ENCODE measurements at regions not wholly inside any gene's neighbourhood (a gene's known extent, or its start where the extent isn't known, plus 50 kb on each side); places are given as distances from the start of the nearest gene placed in this dataset.
"Not testable (repeated sequence)": the region's sequence is repeated elsewhere in the genome, so short reads cannot be mapped to it uniquely, and the experiment has no call there.

DNA sequence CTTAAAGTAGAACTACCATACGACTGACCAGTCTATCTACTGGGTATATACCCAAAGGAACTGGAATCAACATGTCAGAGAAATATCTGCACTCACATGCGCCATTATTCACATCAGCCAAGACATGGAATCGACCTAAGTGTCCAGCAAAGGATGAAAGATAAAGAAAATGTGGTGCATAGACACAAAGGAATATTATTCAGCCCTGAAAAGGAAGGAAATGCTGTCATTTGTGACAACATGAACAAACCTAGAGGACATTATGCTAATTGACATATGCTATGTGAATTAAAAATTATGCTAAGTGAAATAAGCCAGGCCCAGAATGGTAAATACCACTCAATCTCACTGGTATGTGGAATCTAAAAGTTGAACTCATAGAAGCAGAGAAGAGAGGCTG is 123.7 kb downstream of the KLF6 start:
- Mint-ChIP-seq H3K9me3 (peaks cover 6% of the 10 kb centered on the region), H3K27ac (no peak overlapping the region), H3K27me3 (no peaks in the 10 kb centered on the region), H3K36me3 (ENCODE audit: low read depth) (no peaks in the 10 kb centered on the region), H3K4me3 (no peak overlapping the region), H3K4me1 (peaks cover under 1% of the 10 kb centered on the region)
- DNase-seq = no peak
- intact Hi-C loops (cut with micrococcal nuclease) = no loop called here

- Mint-ChIP-seq H3K27ac (no peak overlapping the region), H3K36me3 (ENCODE audit: low read depth) (no peaks in the 10 kb centered on the region), H3K27me3 (no peaks in the 10 kb centered on the region), H3K9me3 (peaks cover 6% of the 10 kb centered on the region), H3K4me1 (peaks cover 3% of the 10 kb centered on the region), H3K4me3 (no peak overlapping the region)
- intact Hi-C loops (cut with micrococcal nuclease) = no loop called here
- no peak for DNase-seq
These were observed 124.3 kb downstream of the KLF6 start for GRCh38 chr10:3660753-3661152.

GRCh38 chr10:3659203-3659917 is 125.6 kb downstream of the KLF6 start:
- H3K27me3 Mint-ChIP-seq = peaks cover 2% of the 10 kb centered on the region
- no peak overlapping the region for H3K4me3 Mint-ChIP-seq
- H3K4me1 Mint-ChIP-seq = peaks cover 12% of the 10 kb centered on the region
- H3K27ac Mint-ChIP-seq = no peak overlapping the region
- intact Hi-C loops (cut with micrococcal nuclease) = no loop called here
- no peaks in the 10 kb centered on the region for H3K36me3 Mint-ChIP-seq (ENCODE audit: low read depth)
- DNase-seq = no peak
- peaks cover 6% of the 10 kb centered on the region for H3K9me3 Mint-ChIP-seq

- peaks cover 6% of the 10 kb centered on the region for H3K9me3 Mint-ChIP-seq
- peaks cover 12% of the 10 kb centered on the region for H3K4me1 Mint-ChIP-seq
- no peaks in the 10 kb centered on the region for H3K36me3 Mint-ChIP-seq (ENCODE audit: low read depth)
- intact Hi-C loops (cut with micrococcal nuclease) = no loop called here
- no peak overlapping the region for H3K27ac Mint-ChIP-seq
- peaks cover 2% of the 10 kb centered on the region for H3K27me3 Mint-ChIP-seq
- no peak for DNase-seq
- H3K4me3 Mint-ChIP-seq = no peak overlapping the region
These were observed 126.2 kb downstream of the KLF6 start for GRCh38 chr10:3658766-3659165.

- Mint-ChIP-seq H3K36me3 (ENCODE audit: low read depth) (no peaks in the 10 kb centered on the region), H3K4me1 (peaks cover 21% of the 10 kb centered on the region), H3K27me3 (peaks cover 8% of the 10 kb centered on the region), H3K27ac (no peak overlapping the region), H3K9me3 (peaks cover under 1% of the 10 kb centered on the region), H3K4me3 (no peak overlapping the region)
- no peak for DNase-seq
- intact Hi-C loops (cut with micrococcal nuclease) = no loop called here
These were observed 128.8 kb downstream of the KLF6 start for GRCh38 chr10:3656214-3656613.

GRCh38 chr10:3655528-3655927 is 129.5 kb downstream of the KLF6 start:
- H3K27me3 Mint-ChIP-seq = peaks cover 14% of the 10 kb centered on the region
- H3K27ac Mint-ChIP-seq = no peak overlapping the region
- no peaks in the 10 kb centered on the region for H3K36me3 Mint-ChIP-seq (ENCODE audit: low read depth)
- peaks cover 21% of the 10 kb centered on the region for H3K4me1 Mint-ChIP-seq
- intact Hi-C loops (cut with micrococcal nuclease) = no loop called here
- DNase-seq = no peak
- H3K9me3 Mint-ChIP-seq = no peaks in the 10 kb centered on the region
- H3K4me3 Mint-ChIP-seq = no peak overlapping the region

DNA sequence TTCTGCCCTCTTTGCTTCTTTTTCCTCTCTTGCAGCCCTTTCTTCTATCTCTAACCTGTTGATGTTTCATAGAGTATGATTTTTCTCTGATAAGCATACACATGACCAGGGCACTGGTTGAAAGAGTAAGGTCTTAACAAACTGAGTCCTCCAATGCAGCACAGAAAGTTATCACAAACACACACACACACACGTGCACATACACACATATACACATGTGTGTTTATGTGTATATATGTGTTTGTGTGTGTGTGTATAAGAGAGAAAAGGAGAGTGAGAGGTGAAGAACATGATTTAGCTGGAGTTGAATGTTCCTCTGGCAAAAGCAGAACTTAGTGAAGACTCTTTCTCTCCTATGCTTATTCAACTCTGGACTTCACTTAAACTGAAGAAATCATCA is 130.0 kb downstream of the KLF6 start:
- H3K36me3 Mint-ChIP-seq (ENCODE audit: low read depth) = no peaks in the 10 kb centered on the region
- no peak overlapping the region for H3K27ac Mint-ChIP-seq
- peaks cover 20% of the 10 kb centered on the region for H3K27me3 Mint-ChIP-seq
- no peak for DNase-seq
- no peak overlapping the region for H3K4me3 Mint-ChIP-seq
- intact Hi-C loops (cut with micrococcal nuclease) = no loop called here
- H3K9me3 Mint-ChIP-seq = no peaks in the 10 kb centered on the region
- peaks cover 21% of the 10 kb centered on the region for H3K4me1 Mint-ChIP-seq

DNA sequence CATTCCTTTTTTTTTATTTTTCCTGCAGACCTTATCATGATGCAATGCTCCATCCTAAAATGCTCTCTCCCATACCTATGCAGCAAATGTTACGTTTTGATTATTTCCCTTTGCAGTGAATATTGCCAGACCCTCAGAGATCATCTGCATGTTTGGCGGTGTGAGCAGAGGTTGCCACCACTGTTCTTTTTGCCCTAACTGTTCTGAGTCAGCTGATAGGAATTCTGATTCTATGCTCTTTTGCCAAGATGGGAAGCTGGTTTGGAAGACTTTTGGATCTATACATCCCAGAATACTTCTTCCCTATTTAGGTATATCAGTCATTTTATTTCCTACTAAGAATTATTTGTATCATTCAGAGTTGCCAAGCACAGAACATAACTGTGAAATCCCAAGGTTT is 130.5 kb downstream of the KLF6 start:
- intact Hi-C loops (cut with micrococcal nuclease) = no loop called here
- peaks cover 21% of the 10 kb centered on the region for H3K4me1 Mint-ChIP-seq
- peaks cover 23% of the 10 kb centered on the region for H3K27me3 Mint-ChIP-seq
- no peaks in the 10 kb centered on the region for H3K36me3 Mint-ChIP-seq (ENCODE audit: low read depth)
- H3K9me3 Mint-ChIP-seq = no peaks in the 10 kb centered on the region
- no peak overlapping the region for H3K4me3 Mint-ChIP-seq
- no peak for DNase-seq
- H3K27ac Mint-ChIP-seq = no peak overlapping the region

GRCh38 chr10:3653303-3653702 is 131.7 kb downstream of the KLF6 start:
- H3K36me3 Mint-ChIP-seq (ENCODE audit: low read depth); H3K9me3 Mint-ChIP-seq; DNase-seq; intact Hi-C loops (cut with micrococcal nuclease); H3K27ac Mint-ChIP-seq: not testable (repeated sequence)
- peaks cover 23% of the 10 kb centered on the region for H3K27me3 Mint-ChIP-seq
- peaks cover 21% of the 10 kb centered on the region for H3K4me1 Mint-ChIP-seq
- peak overlapping the region; percentile 71 for H3K4me3 Mint-ChIP-seq

DNA sequence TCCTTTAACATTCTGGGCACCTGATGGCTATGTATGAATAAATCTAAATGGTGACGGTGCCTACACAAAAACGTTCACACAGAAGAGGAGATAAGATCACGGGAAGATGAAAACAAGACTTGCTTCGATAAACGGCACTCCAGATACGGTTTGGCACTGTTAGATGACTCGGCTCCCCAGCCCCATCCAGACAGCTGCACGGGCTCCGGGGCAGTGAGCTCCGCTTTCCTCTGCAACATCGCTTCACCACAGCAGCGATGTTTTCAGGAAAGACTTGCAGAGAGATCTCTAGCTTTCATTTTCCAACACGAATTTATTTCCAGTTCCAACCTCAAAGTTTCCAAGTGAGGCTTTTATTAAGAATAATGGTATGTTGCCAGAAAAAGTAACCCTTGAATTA is 132.1 kb downstream of the KLF6 start:
- Mint-ChIP-seq H3K27me3 (peaks cover 23% of the 10 kb centered on the region), H3K4me1 (peaks cover 21% of the 10 kb centered on the region), H3K27ac (no peak overlapping the region), H3K36me3 (ENCODE audit: low read depth) (no peaks in the 10 kb centered on the region), H3K9me3 (no peaks in the 10 kb centered on the region), H3K4me3 (peak overlapping the region; percentile 71)
- peak; percentile 70 for DNase-seq
- intact Hi-C loops (cut with micrococcal nuclease) = no loop called here

GRCh38 chr10:3651969-3652653 is 132.9 kb downstream of the KLF6 start:
- Mint-ChIP-seq H3K27me3 (peaks cover 25% of the 10 kb centered on the region), H3K9me3 (no peaks in the 10 kb centered on the region), H3K4me3 (no peak overlapping the region), H3K36me3 (ENCODE audit: low read depth) (no peaks in the 10 kb centered on the region), H3K4me1 (peaks cover 21% of the 10 kb centered on the region), H3K27ac (no peak overlapping the region)
- intact Hi-C loops (cut with micrococcal nuclease) = no loop called here
- DNase-seq = no peak

- H3K36me3 Mint-ChIP-seq (ENCODE audit: low read depth) = no peaks in the 10 kb centered on the region
- no peak overlapping the region for H3K27ac Mint-ChIP-seq
- intact Hi-C loops (cut with micrococcal nuclease) = no loop called here
- H3K4me1 Mint-ChIP-seq = peaks cover 9% of the 10 kb centered on the region
- H3K9me3 Mint-ChIP-seq = no peaks in the 10 kb centered on the region
- H3K27me3 Mint-ChIP-seq = peaks cover 34% of the 10 kb centered on the region
- H3K4me3 Mint-ChIP-seq = no peak overlapping the region
- no peak for DNase-seq
These were observed 136.4 kb downstream of the KLF6 start for GRCh38 chr10:3648576-3648975.

- intact Hi-C loops (cut with micrococcal nuclease) = no loop called here
- Mint-ChIP-seq H3K27ac (no peak overlapping the region), H3K36me3 (ENCODE audit: low read depth) (no peaks in the 10 kb centered on the region), H3K4me1 (peaks cover 7% of the 10 kb centered on the region), H3K9me3 (no peaks in the 10 kb centered on the region), H3K27me3 (peaks cover 34% of the 10 kb centered on the region), H3K4me3 (no peak overlapping the region)
- DNase-seq = no peak
These were observed 136.8 kb downstream of the KLF6 start for GRCh38 chr10:3648170-3648569.

GRCh38 chr10:3647074-3647473 is 137.9 kb downstream of the KLF6 start:
- no peak for DNase-seq
- intact Hi-C loops (cut with micrococcal nuclease) = no loop called here
- Mint-ChIP-seq H3K4me3 (no peak overlapping the region), H3K9me3 (peaks cover 7% of the 10 kb centered on the region), H3K4me1 (peaks cover 2% of the 10 kb centered on the region), H3K27me3 (peaks cover 39% of the 10 kb centered on the region), H3K36me3 (ENCODE audit: low read depth) (no peaks in the 10 kb centered on the region), H3K27ac (no peak overlapping the region)

GRCh38 chr10:3645406-3645805 is 139.6 kb downstream of the KLF6 start:
- Mint-ChIP-seq H3K9me3 (peaks cover 9% of the 10 kb centered on the region), H3K4me3 (no peak overlapping the region), H3K27ac (no peak overlapping the region), H3K4me1 (no peaks in the 10 kb centered on the region), H3K27me3 (peaks cover 28% of the 10 kb centered on the region), H3K36me3 (ENCODE audit: low read depth) (no peaks in the 10 kb centered on the region)
- intact Hi-C loops (cut with micrococcal nuclease) = no loop called here
- DNase-seq = no peak

Data from activated CD4-positive, alpha-beta T cell treated with anti-CD3 and anti-CD28 coated beads, Interleukin-2, amount 10 ng/mL, durations not matched to agents 24 days and 14 days (primary cell).